ENCODE measurements at regions not wholly inside any gene's neighbourhood (a gene's known extent, or its start where the extent isn't known, plus 50 kb on each side); places are given as distances from the start of the nearest gene placed in this dataset.
A peak's percentile ranks its signal among the peaks of the same experiment; 100 is the strongest.

DNA sequence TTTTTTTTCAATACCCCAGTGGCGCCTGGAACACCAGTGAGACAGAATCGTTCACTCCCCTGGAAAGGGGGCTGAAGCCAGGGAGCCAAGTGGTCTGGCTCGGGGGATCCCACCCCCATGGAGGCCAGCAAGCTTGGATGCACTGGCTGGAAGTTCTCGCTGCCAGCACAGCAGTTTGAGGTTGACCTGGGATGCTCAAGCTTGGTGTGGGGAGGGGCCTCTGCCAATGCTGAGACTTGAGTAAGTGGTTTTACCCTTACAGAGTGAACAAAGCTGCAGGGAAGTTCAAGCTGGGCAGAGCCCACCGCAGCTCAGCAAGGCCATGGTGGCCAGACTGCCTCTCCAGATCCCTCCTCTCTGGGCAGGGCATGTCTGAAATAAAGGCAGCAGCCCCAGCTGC is 276.2 kb upstream of the CNTN6 start:
- DNase-seq (ENCODE audit: low spot score), result no peak

DNA sequence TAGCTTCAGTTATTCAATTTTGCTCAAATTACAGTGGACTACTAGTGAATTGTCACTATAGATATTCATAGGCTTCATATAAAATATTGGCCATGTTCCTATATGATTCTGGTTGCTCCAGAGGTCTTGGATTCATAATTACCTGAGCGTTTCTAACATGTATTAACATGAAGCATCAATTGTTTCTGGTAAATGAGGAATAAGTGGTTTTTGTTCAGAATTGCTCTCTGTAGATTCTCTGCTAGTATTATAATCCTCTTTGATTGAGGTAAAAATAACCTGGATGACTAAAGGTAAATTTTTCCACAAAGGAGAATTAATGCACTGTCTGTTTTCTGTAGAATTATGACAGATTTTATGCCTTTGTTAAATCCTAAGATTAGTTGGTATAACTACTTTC is 258.1 kb upstream of the CNTN6 start:
- DNase-seq (ENCODE audit: low spot score), result no peak

DNA sequence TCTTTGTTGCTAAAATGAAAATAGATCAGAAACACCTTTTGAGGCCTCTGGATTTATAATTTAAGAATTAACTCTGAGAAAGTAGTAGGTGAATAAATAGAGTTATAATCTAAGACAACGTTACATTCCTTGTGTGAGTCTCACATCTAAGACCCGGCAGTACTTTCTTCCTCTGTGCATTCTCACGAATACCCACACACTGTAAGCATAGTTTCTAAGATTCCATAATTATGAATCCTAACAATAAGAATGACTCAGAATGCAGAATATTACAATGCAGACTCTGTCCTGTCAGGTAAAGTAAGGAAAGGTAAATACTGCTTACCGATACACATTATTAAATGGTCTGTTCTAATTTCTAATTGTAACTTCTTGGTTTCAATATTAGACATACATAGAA is 257.7 kb upstream of the CNTN6 start:
- no peak for DNase-seq (ENCODE audit: low spot score)

DNA sequence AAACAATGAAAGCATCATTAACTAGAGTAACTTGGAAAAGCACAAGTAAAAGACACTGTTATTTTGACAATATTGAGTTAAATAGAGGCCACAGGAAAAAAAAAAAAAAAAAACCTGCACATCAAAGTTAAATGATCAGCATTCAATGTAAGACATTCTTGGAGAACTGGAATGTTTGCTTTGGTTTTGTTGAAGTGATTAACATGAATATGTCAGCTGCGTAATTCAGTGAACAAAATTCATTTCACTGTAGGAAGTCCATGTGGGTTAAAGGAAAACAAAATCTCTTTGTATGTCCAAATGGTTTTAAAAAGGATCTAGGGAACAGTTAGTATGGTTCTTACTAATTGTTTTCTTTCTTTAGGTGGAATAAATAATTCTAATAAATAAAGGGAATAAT is 252.8 kb upstream of the CNTN6 start:
- no peak for DNase-seq (ENCODE audit: low spot score)

DNA sequence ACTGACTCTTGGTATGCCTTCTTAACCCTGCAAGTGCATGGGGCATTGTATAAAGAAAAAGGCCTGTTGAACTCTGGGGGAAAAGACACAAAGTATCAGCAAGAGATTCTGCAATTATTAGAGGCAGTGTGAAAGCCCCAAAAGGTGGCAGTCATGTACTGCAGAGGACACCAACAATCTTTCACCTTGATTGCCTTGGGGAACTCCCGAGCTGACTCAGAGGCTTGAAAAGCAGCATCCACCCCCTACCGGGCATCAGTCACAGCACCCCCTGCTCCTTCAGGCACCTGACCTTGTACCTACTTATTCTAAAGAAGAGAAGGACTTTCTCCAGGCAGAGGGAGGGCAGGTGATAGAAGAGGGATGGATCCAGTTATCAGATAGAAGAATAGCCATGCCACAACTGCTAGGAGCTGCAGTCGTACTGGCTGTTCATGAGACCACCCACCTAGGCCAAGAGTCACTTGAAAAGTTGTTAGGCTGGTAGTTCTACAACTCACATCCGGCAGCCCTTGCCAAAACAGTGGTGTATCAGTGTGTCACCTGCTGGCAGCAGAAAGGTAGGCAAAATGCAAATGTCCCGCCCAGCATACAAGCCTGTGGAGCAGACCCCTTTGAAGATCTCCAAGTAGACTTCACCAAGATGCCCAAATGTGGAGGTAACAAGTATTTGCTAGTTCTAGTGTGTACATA is 241.6 kb upstream of the CNTN6 start:
- no peak for DNase-seq (ENCODE audit: low spot score)

DNA sequence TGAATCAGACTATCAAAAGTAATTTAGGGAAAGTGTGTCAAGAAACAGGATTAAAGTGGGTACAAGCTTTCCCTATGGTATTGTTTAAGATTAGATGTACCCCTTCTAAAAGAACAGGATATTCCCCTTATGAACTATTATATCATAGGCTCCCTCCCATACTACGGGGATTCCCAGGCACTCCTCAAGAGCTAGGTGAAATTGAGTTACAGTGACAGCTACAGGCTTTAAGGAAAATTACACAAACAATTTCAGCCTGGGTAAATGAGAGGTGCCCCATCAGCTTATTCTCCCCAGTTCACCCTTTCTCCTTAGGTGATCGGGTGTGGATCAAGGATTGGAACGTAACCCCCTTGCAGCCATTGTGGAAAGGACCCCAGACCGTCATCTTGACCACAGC is 240.8 kb upstream of the CNTN6 start:
- no peak for DNase-seq (ENCODE audit: low spot score)

DNA sequence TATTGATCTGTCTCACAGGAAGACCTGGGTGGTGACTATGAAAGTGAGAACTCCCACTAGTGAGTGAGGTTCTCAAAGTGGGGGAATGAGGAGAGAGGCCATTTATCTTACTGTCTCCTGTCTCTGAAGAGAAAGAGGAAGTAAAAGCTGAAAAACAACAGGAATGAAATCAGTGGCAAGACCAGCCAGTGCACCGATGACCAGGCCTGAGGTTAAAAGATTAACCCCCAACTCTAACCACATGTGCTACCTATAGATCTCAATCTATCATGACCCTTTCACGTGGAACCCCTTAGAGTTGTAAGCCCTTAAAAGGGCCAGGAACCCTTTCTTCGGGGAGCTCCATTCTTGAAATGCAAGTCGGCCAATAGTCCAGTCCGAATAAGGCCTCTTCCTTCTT is 239.3 kb upstream of the CNTN6 start:
- no peak for DNase-seq (ENCODE audit: low spot score)

DNA sequence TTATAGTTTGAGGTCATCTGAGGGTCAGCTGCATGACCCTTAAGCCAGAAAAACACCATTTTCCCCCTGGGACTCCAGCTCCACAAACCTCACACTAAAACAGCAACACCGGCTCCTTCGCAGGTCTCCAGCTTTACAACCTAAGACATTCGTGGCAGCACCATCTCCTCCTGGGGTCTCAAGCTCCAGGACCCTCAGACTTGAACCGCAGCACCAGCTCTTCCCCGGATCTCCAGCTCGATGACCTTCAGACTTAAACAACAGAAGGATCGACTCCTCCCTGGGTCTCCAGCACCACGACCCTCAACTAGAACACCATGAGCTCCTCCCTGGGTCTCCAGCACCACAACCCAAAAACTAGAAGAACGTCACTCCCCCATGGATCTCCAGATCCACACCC is 233.7 kb upstream of the CNTN6 start:
- DNase-seq (ENCODE audit: low spot score), result no peak

DNA sequence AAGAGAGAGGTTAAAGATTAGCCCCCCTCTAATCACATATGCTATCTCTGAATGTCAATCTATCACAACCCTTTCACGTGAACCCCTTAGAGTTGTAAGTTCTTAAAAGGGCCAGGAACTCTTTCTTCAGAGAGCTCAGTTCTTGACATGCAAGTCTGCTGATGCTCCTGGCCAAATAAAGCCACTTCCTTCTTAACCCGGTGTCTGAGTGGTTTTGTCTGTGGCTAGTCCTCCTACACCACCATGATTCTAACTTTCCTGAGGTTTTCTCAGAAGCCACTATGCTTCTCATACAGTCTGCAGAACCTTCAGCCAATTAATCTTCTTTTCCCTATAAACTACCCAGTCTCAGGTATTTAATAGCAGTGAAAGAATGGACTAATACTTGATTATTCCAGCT is 231.1 kb upstream of the CNTN6 start:
- no peak for DNase-seq (ENCODE audit: low spot score)

DNA sequence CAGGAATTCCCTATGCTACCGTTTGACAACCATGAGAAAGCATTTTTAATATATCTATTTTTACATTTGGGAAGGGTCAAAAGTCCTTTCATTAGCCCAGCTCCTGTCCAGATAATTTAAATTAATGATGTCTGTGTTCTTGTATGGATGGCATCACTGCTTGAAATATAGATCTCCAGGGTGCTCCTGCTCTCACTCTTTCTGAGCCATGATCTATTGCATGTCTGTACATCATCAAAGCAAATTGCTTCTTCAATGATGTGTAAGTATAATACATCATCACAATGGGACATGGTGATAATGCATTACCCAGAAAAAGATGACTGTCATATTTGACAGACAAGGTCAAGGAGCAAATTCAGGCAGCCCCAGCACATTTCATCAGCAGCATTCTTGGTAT is 223.6 kb upstream of the CNTN6 start:
- no peak for DNase-seq (ENCODE audit: low spot score)

DNA sequence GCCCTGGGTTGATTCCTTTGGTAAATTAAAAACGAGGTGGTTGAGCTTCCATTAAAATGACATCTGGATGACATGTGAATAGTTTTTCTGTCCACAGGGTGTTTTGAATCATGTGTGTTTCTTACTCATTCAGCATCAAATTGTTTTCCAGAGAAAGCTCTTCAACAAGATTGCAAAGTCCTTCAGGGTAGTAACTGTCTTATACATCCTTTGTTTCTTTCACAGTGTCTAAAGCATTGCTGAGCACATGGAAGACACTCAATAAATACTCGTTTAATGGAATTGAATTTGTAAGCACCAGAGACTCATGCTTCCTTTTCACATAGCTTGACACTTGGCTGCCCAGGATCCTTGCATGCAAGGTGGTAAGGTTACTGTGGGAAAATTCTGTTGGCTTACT is 223.1 kb upstream of the CNTN6 start:
- no peak for DNase-seq (ENCODE audit: low spot score)

DNA sequence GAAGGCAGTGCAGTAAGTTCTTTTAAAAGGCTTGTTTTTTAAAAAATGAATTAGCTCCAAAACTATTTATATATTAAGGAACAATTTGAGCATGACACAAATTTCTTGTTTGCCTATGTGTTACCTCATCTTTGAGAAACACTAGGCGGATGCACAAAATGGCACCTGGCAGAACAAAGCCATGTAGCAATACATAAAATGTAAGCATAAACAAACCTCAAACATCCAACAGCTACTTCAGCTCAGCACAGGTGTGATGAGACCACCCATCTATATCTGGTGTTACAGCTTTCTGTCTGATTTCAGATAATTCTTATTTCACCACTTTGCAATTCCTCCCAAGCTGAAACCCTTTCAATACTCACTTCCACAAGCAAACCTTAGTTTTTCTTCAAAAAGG is 221.2 kb upstream of the CNTN6 start:
- DNase-seq (ENCODE audit: low spot score), result no peak

DNA sequence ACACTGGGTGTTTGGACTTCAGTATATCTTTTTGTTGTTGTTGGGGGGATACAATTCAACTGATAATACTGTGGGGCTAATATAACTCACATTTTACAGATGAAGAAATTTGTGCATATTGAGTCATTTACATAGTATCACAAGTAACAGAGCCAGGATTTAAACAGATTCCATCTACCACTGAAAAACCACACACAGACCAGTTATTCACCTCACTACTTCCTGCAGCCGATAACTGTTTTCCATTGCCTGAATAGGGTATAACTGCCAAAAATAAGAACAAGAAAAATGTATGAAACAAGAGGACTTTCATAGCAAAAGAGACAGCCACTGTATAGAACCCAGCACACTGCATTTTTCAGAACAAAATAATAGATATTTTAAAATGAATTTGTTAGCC is 215.8 kb upstream of the CNTN6 start:
- DNase-seq (ENCODE audit: low spot score), result no peak

DNA sequence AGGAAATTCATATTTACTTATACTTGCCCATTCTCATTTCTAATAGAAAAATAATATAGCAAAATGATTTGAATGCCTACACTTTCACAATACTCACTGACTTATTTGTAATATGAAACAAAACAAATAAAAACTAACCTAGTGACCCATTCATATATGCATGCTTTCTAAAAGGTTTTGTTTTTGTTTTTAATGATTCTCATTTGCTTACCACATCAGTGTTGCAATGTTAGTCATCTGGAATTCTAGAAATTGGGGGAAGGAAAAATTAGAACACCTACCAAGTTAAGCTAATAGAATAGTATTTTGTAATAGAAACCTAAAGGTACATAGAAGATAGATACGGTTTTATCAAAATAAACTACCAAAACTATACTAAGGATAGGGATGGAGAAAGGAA is 214.1 kb upstream of the CNTN6 start:
- DNase-seq (ENCODE audit: low spot score), result no peak

DNA sequence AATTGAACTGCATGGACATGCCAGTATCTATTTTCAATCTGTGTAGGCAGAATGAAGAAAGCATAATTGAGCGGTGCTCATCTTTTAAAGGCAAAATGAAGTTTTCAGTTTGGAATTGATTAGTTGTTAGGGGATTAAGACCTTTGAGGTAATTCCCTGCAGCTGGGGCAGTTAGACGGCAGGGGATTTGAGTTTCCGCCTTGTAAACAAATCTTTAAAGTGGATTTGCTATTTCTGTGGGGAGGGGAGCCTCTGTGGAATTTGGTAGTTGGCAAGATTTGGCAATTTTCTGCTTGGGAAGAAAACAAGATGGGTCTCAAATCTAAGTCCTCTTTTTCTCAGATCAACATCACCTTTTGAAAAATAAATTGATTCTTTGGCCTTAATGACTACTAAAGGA is 212.5 kb upstream of the CNTN6 start:
- no peak for DNase-seq (ENCODE audit: low spot score)

DNA sequence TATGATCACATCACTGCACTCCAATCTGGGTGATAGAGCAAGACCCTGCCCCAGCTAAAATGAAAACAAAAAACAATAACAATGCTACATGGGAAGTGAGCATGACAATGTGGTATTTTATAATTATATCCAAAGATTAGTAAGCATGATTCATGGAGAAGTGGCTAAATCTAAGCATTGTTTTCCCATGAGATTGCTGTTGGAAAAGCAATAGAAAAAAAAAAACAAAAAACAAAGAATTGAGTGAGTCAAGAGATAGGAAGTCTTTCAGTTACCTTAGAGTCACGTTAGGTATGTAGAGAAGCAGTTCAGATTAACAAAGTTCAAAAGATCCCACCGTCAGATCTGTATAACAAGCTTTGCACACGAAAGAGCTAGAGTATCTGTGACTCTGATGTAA is 210.3 kb upstream of the CNTN6 start:
- DNase-seq (ENCODE audit: low spot score), result no peak

DNA sequence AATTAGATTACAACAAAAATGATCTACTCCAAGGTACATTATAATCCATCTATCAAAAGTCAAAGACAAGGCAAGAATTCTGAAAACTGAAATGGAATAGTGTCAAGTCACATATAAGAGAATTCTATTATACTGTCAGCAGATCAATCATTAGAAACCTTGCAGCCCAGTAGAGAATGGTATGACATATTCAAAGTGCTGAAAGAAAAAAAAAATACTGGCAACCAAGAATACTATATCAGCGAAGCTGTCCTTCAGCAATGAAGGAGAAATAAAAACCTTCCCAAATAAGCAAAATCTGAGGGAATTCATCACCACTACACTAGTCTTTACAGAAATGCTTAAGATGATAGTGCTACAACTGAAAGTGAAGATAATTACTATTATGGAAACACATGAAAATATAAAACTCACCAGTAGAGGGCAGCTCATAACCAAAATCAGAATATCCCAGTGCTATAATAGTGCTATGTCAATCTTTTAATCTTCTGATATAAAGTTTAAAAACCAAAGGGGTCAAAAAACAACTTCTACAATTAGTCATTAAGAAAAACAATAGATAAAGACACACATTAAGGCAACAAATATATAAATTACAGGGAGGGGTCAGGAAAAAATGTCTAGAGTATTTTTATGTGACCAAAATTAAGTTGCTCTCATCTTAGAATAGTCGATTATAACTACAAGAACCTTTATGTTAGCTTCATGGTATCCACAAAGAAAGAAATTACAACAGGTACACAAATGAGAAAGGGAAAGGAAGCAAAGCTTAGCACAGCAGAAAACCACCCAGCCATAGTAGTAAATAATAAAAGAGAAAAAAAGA is 190.7 kb upstream of the CNTN6 start:
- DNase-seq (ENCODE audit: low spot score), result no peak

DNA sequence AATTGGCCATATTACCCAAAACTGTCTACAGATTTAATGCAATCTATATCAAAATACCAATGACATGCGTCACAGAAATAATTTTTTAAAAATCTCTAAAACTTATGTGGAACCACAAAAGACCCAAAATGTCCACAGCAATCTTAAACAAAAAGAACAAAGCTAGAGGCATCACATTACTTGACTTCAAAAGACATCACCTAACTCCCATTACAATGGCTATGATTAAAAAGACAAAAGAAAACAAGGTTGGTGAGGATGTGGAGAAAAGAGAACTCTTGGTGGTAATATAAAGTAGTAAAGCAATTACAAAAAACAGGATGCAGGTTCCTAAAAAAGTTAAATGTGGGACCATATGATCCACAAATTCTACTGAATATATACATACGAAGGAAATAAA is 187.6 kb upstream of the CNTN6 start:
- DNase-seq (ENCODE audit: low spot score), result no peak

DNA sequence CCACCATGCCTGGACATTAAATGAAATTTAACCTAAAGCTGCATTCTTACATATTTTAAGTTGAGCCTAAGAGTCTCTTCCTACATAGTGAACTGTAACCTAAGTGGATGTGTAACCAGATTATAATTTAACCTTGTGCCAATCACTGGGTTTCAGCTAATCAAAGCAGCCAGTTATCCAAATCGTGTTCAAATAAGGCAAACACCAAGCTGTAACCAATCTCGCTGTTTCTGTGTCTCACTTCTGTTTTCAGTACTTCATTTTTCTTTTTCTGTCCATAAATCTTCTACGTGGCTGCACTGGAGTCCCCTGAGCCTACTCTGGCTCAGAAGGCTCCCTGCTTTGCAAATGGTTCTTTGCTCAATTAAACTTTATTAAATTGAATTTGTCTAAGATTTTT is 186.1 kb upstream of the CNTN6 start:
- DNase-seq (ENCODE audit: low spot score), result no peak

DNA sequence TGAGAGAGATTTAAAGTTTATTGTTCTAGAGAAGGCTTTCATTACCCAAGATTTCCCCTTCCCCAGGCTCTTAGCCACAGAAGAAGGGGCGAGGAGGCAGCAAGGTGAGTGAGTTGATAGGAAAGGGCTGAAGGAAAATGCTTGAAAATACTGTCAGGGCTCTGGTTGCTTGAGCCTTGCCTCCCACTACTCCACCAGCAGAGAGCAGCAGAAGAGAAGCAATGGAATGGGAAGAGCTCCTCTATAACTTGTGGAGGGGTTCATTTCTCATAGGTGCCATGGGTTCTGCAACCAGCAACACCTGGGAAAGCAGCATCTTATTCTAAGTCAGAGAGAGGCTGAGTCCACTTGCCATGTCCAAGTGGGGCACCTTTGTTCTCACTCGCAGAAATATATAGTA is 184.0 kb upstream of the CNTN6 start:
- DNase-seq (ENCODE audit: low spot score), result no peak

DNA sequence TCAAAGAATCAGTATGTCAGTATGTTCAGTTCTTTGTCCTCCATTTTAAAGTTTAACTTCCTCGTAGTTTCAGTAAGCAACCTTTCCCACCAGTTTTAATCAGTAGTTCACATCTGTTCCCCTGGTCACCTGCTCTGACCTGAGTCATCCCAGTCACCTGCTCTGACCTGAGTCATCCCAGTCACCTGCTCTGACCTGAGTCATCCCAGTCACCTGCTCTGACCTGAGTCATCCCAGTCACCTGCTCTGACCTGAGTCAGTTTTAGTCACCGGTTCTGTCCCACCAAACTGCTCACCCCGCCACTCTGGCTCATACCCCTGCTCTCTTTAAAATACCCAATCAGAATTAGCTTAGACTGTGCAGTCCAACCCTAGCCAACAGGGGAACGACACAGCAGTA is 180.1 kb upstream of the CNTN6 start:
- peak; percentile 16 for DNase-seq (ENCODE audit: low spot score)

DNA sequence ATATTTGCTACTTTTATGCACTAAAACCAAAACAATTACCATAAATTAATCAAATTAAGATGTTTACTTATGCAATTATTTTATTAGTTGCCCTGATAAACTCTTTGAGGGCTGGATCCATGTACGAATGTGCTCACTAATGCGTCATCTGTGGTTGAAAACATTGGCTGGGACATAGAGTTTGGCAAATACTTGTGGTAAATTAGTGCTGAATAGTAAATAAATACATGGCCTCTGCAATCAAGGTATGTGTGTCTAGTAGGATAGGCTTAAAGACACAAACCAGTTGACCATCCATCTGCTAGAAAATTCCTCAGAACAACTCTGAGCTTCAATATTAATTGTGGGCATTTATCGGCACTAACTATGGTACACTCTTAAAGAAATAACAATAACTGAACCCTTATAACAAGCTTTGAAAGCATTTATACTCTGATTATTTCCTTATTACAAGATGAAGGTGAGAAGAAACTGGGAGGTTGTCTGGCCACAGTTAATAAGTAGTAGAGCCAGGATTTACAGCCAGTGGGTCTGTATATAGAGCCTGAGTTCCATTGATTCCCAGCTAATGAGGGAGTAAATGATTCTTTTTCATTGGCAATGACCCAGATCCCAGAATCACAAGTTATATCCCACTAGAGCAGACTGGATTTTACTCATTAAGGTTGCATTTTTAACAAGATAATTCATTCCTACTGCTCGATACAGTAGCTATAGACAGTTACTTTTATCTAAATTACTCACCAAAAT is 169.5 kb upstream of the CNTN6 start:
- DNase-seq (ENCODE audit: low spot score), result no peak

DNA sequence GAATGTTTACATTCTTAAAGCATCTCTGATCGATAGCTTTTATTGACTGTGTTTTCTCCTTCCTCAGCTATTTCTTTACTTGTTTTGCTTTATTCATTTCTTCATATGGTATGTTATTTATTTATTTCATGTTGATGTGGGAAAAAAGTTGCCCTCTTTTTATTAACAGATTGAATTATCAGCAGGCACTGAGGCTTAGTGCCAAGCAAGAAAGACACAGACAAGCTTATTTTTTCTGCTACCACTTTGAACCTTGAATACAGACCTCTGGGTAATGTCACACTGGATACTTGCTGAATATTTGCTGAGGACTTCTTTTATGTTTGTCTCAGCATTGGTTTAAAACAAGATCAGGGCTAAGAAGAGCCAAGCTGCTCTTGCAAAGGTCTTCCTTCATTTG is 162.0 kb upstream of the CNTN6 start:
- DNase-seq (ENCODE audit: low spot score), result no peak

Measured in LoVo (cell line).